ENCODE measurements at regions not wholly inside any gene's neighbourhood (a gene's known extent, or its start where the extent isn't known, plus 50 kb on each side); places are given as distances from the start of the nearest gene placed in this dataset.

- Histone ChIP-seq H3K27me3 (peaks cover 9 to 53% (median 33%) of the 10 kb centered on the region in 3 donors), H3K4me3 (no peak overlapping the region), H3K27ac (no peak overlapping the region), H3K9me3 (peaks cover 0 to 16% (median 3%) of the 10 kb centered on the region in 4 donors), H3K4me1 (no peaks in the 10 kb centered on the region), H3K36me3 (no peaks in the 10 kb centered on the region)
- 34 to 71% methylated on average over 6 of the region's 6 CpGs for WGBS, 2 donors
- intact Hi-C loops (cut with DNase I): no loop called here
- TF ChIP-seq POLR2A (IDR thresholded peaks at IDR 0.05) (no peak), EP300 (IDR thresholded peaks at IDR 0.05) (no peak), CTCF (IDR thresholded peaks at IDR 0.05) (no peak), POLR2AphosphoS5 (IDR thresholded peaks at IDR 0.05) (no peak)
- DNase-seq: no peak
These were observed 66.0 kb upstream of the ADRA2C start for GRCh38 chr4:3700223-3700622.

- 67 to 72% methylated on average over 13 of the region's 13 CpGs for WGBS, 2 donors
- intact Hi-C loops (cut with DNase I): no loop called here
- no peak overlapping the region for H3K4me3 ChIP-seq
- no peaks in the 10 kb centered on the region for H3K36me3 ChIP-seq
- H3K27ac ChIP-seq: no peak overlapping the region
- H3K27me3 ChIP-seq: peaks cover 6 to 47% (median 31%) of the 10 kb centered on the region in 3 donors
- no peaks in the 10 kb centered on the region for H3K4me1 ChIP-seq
- no peak for DNase-seq
- no peak for TF ChIP-seq POLR2AphosphoS5 (IDR thresholded peaks at IDR 0.05)
- TF ChIP-seq EP300 (IDR thresholded peaks at IDR 0.05): no peak
- TF ChIP-seq CTCF (IDR thresholded peaks at IDR 0.05): no peak
- TF ChIP-seq POLR2A (IDR thresholded peaks at IDR 0.05): no peak
- peaks cover 0 to 16% (median 3%) of the 10 kb centered on the region in 4 donors for H3K9me3 ChIP-seq
These were observed 66.5 kb upstream of the ADRA2C start for GRCh38 chr4:3699678-3700077.

GRCh38 chr4:3699261-3699660 is 66.9 kb upstream of the ADRA2C start:
- Histone ChIP-seq H3K27me3 (peaks cover 6 to 43% (median 27%) of the 10 kb centered on the region in 3 donors), H3K36me3 (no peaks in the 10 kb centered on the region), H3K4me3 (no peak overlapping the region), H3K9me3 (peaks cover 0 to 16% (median 3%) of the 10 kb centered on the region in 4 donors), H3K4me1 (no peaks in the 10 kb centered on the region), H3K27ac (no peak overlapping the region)
- DNase-seq: no peak
- intact Hi-C loops (cut with DNase I): no loop called here
- WGBS, 2 donors: 71 to 79% methylated on average over 6 of the region's 6 CpGs
- TF ChIP-seq CTCF (IDR thresholded peaks at IDR 0.05) (no peak), POLR2AphosphoS5 (IDR thresholded peaks at IDR 0.05) (no peak), EP300 (IDR thresholded peaks at IDR 0.05) (no peak), POLR2A (IDR thresholded peaks at IDR 0.05) (no peak)

GRCh38 chr4:3697033-3697432 is 69.2 kb upstream of the ADRA2C start:
- DNase-seq: no peak
- H3K4me1 ChIP-seq: no peaks in the 10 kb centered on the region
- 90 to 93% methylated on average over 1 of the region's 1 CpG for WGBS, 2 donors
- no peak for TF ChIP-seq POLR2AphosphoS5 (IDR thresholded peaks at IDR 0.05)
- TF ChIP-seq CTCF (IDR thresholded peaks at IDR 0.05): no peak
- TF ChIP-seq POLR2A (IDR thresholded peaks at IDR 0.05): no peak
- TF ChIP-seq EP300 (IDR thresholded peaks at IDR 0.05): no peak
- peaks cover 0 to 21% (median 6%) of the 10 kb centered on the region in 3 donors for H3K27me3 ChIP-seq
- H3K36me3 ChIP-seq: no peaks in the 10 kb centered on the region
- intact Hi-C loops (cut with DNase I): no loop called here
- no peak overlapping the region for H3K4me3 ChIP-seq
- H3K27ac ChIP-seq: no peak overlapping the region
- peaks cover 0 to 16% (median 3%) of the 10 kb centered on the region in 4 donors for H3K9me3 ChIP-seq

- H3K27ac ChIP-seq: no peak overlapping the region
- H3K9me3 ChIP-seq: no peaks in the 10 kb centered on the region
- intact Hi-C loops (cut with DNase I): no loop called here
- H3K4me1 ChIP-seq: no peaks in the 10 kb centered on the region
- H3K4me3 ChIP-seq: no peak overlapping the region
- 86 to 91% methylated on average over 22 of the region's 22 CpGs for WGBS, 2 donors
- DNase-seq: no peak
- H3K27me3 ChIP-seq: peaks cover 0 to 5% (median 0%) of the 10 kb centered on the region in 3 donors
- no peaks in the 10 kb centered on the region for H3K36me3 ChIP-seq
- TF ChIP-seq POLR2A (IDR thresholded peaks at IDR 0.05): no peak
- no peak for TF ChIP-seq EP300 (IDR thresholded peaks at IDR 0.05)
- TF ChIP-seq CTCF (IDR thresholded peaks at IDR 0.05): no peak
- no peak for TF ChIP-seq POLR2AphosphoS5 (IDR thresholded peaks at IDR 0.05)
These were observed 75.5 kb upstream of the ADRA2C start for GRCh38 chr4:3690551-3691152.

Data from sigmoid colon (tissue), 6 donors.